Keratinocyte (primary cell): ENCODE measurements at regions not wholly inside any gene's neighbourhood (a gene's known extent, or its start where the extent isn't known, plus 50 kb on each side); places are given as distances from the start of the nearest gene placed in this dataset.

Experiments used
- DNase-seq: peaks from one replicate; pipeline ENCODE4 v3.0.0-alpha.2; 2011; ENCODE audit warnings: low read depth, missing footprints, low spot score
- FAIRE-seq: peaks from 2 replicates; lab custom pipeline; 2011; peaks lifted over from hg19 to GRCh38; lab: Jason Lieb, UNC
- H2AFZ ChIP-seq: 2 replicates; pipeline ENCODE4 v1.6.0; 2012; ENCODE audit warnings: low read length, control low read depth, inconsistent platforms; ENCODE audit not compliant: control insufficient read depth
- H3K27ac ChIP-seq: 2 replicates; pipeline ENCODE4 v1.5.1; 2011; ENCODE audit warnings: low read length; ENCODE audit not compliant: control insufficient read depth, insufficient read depth
- H3K27me3 ChIP-seq: 3 replicates; pipeline ENCODE4 v1.6.0; 2011; ENCODE audit warnings: low read length; ENCODE audit not compliant: control insufficient read depth, insufficient read depth; ENCODE audit errors: extremely low read depth
- H3K36me3 ChIP-seq, 2 experiments: 2 replicates in 1 of 2; 3 replicates in 1 of 2; pipeline ENCODE4 v1.5.1; 2011; ENCODE audit warnings: low read length in 2 of 2, mild to moderate bottlenecking in 1 of 2; ENCODE audit not compliant: control insufficient read depth in 2 of 2, insufficient read depth in 2 of 2; ENCODE audit errors: extremely low read depth in 1 of 2
- H3K4me1 ChIP-seq: 3 replicates; pipeline ENCODE4 v1.5.1; 2011; ENCODE audit warnings: low read length; ENCODE audit not compliant: control insufficient read depth, insufficient read depth; ENCODE audit errors: extremely low read depth
- H3K4me2 ChIP-seq: 3 replicates; pipeline ENCODE4 v1.6.0; 2011; ENCODE audit warnings: low read depth, low read length; ENCODE audit not compliant: control insufficient read depth, insufficient read depth; ENCODE audit errors: extremely low read depth
- H3K4me3 ChIP-seq, 3 experiments: fragments of 200-600 bp in 1 of 3; sonication (generic) in 1 of 3; 2 replicates in 2 of 3; 3 replicates in 1 of 3; pipeline ENCODE4 v1.5.1; 2011 to 2016; ENCODE audit warnings: low read length in 3 of 3, mild to moderate bottlenecking in 3 of 3, control low read depth in 2 of 3, inconsistent platforms in 1 of 3, low read depth in 1 of 3, mixed read lengths in 1 of 3, mixed run types in 1 of 3, moderate library complexity in 1 of 3; ENCODE audit not compliant: control insufficient read depth in 2 of 3, insufficient read depth in 2 of 3; ENCODE audit errors: extremely low read depth in 1 of 3
- H3K79me2 ChIP-seq: 2 replicates; pipeline ENCODE4 v1.6.0; 2012; ENCODE audit warnings: low read length; ENCODE audit not compliant: control insufficient read depth, insufficient read depth
- H3K9ac ChIP-seq: 3 replicates; pipeline ENCODE4 v1.6.0; 2011; ENCODE audit warnings: low read length; ENCODE audit not compliant: control insufficient read depth, insufficient read depth; ENCODE audit errors: extremely low read depth
- H3K9me1 ChIP-seq: 3 replicates; pipeline ENCODE4 v1.6.0; 2011; ENCODE audit warnings: low read length; ENCODE audit not compliant: control insufficient read depth, insufficient read depth; ENCODE audit errors: extremely low read depth
- H3K9me3 ChIP-seq: 2 replicates; pipeline ENCODE4 v1.5.1; 2012; ENCODE audit warnings: low read depth, low read length; ENCODE audit not compliant: control insufficient read depth
- H4K20me1 ChIP-seq: 3 replicates; pipeline ENCODE4 v1.6.0; 2011; ENCODE audit warnings: low read length; ENCODE audit not compliant: control insufficient read depth, insufficient read depth; ENCODE audit errors: extremely low read depth
- CTCF ChIP-seq, 3 experiments: IDR thresholded peaks in 1 of 3; conservative IDR thresholded peaks in 1 of 3; optimal IDR thresholded peaks in 1 of 3; 2 replicates in 2 of 3; 3 replicates in 1 of 3; pipeline versions ENCODE3 to v1.5.1; 2011; ENCODE audit warnings: low read length in 3 of 3, mild to moderate bottlenecking in 3 of 3, moderate library complexity in 2 of 3, control low read depth in 1 of 3, inconsistent platforms in 1 of 3; ENCODE audit not compliant: insufficient read depth in 2 of 3; ENCODE audit errors: extremely low read depth in 1 of 3
- EZH2 ChIP-seq: IDR thresholded peaks from one replicate; pipeline ENCODE4 v1.6.1; 2012; ENCODE audit warnings: inconsistent platforms, mild to moderate bottlenecking, low read length, moderate library complexity
- dilution Hi-C: fragments of 300-500 bp; cut with MboI; formaldehyde crosslinking; loops from one replicate; pipeline ENCODE4 v1.7.0; 2020; ENCODE audit warnings: low sequenced_read_pairs; ENCODE audit not compliant: extremely low pct_ligation_motif_present

GRCh38 chr13:90768116-90768515 is 579.4 kb upstream of the MIR17HG start:
- H3K9me3 ChIP-seq, result no peaks in the 10 kb centered on the region
- no peaks in the 10 kb centered on the region for H3K4me1 ChIP-seq
- dilution Hi-C loops, result no loop called here
- no peak overlapping the region for H3K4me3 ChIP-seq
- TF ChIP-seq CTCF (optimal IDR thresholded peaks at IDR 0.05 in 1 of 3, IDR thresholded peaks at IDR 0.05 in 1 of 3, conservative IDR thresholded peaks at IDR 0.05 in 1 of 3; ENCODE audit: extremely low read depth in 1 of 3, insufficient read depth in 2 of 3, low read length in 3 of 3) (no peak), EZH2 (no peak)
- DNase-seq, result no peak
- H3K4me2 ChIP-seq, result no peak overlapping the region
- no peak overlapping the region for H2AFZ ChIP-seq
- H3K36me3 ChIP-seq, result no peaks in the 10 kb centered on the region
- no peaks in the 10 kb centered on the region for H4K20me1 ChIP-seq
- H3K27me3 ChIP-seq, result no peaks in the 10 kb centered on the region
- no peaks in the 10 kb centered on the region for H3K9me1 ChIP-seq
- no peaks in the 10 kb centered on the region for H3K79me2 ChIP-seq
- no peak for FAIRE-seq
- no peak overlapping the region for H3K9ac ChIP-seq
- H3K27ac ChIP-seq, result no peak overlapping the region

GRCh38 chr13:90769387-90769786 is 578.1 kb upstream of the MIR17HG start:
- dilution Hi-C loops, result no loop called here
- no peak overlapping the region for H3K27ac ChIP-seq
- H3K79me2 ChIP-seq, result no peaks in the 10 kb centered on the region
- no peak overlapping the region for H3K4me3 ChIP-seq
- no peak overlapping the region for H2AFZ ChIP-seq
- H3K9me3 ChIP-seq, result no peaks in the 10 kb centered on the region
- no peak overlapping the region for H3K9ac ChIP-seq
- H3K9me1 ChIP-seq, result no peaks in the 10 kb centered on the region
- H3K36me3 ChIP-seq, result no peaks in the 10 kb centered on the region
- no peak for TF ChIP-seq EZH2
- no peak for TF ChIP-seq CTCF (optimal IDR thresholded peaks at IDR 0.05 in 1 of 3, IDR thresholded peaks at IDR 0.05 in 1 of 3, conservative IDR thresholded peaks at IDR 0.05 in 1 of 3; ENCODE audit: extremely low read depth in 1 of 3, insufficient read depth in 2 of 3, low read length in 3 of 3)
- no peaks in the 10 kb centered on the region for H3K27me3 ChIP-seq
- no peak for DNase-seq
- H4K20me1 ChIP-seq, result no peaks in the 10 kb centered on the region
- no peaks in the 10 kb centered on the region for H3K4me1 ChIP-seq
- no peak overlapping the region for H3K4me2 ChIP-seq
- FAIRE-seq, result no peak
